HG02759 (cell line): ENCODE measurements at regions not wholly inside any gene's neighbourhood (a gene's known extent, or its start where the extent isn't known, plus 50 kb on each side); places are given as distances from the start of the nearest gene placed in this dataset.
"Not testable (repeated sequence)": the region's sequence is repeated elsewhere in the genome, so short reads cannot be mapped to it uniquely, and the experiment has no call there.

Experiments used
- ATAC-seq: cut with Tn5 transposase; IDR thresholded peaks from one replicate; pipeline ENCODE4 v1.9.1; 2021; ENCODE audit warnings: mild to moderate bottlenecking, moderate library complexity; ENCODE audit not compliant: unreplicated experiment

DNA sequence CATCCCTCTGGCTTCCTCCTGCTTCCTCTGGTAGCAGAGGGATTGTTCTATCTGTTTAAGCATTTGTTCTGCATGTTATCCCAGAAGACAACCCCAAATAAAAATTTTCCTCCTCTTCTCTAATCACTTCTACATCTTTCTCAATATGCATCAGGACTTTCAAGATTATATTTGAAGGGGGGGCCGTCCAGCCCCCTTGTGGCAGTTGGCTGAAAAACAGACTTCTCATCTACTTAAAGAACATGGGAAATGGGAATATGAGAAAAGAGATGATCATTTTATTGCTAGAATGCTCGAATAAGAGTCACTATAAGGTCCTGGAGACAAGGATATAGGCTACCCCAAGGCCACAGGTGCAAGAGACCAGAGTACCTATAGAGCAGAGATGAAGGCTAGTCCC, 466.0 kb downstream of the REEP3 start:
- no peak for ATAC-seq

DNA sequence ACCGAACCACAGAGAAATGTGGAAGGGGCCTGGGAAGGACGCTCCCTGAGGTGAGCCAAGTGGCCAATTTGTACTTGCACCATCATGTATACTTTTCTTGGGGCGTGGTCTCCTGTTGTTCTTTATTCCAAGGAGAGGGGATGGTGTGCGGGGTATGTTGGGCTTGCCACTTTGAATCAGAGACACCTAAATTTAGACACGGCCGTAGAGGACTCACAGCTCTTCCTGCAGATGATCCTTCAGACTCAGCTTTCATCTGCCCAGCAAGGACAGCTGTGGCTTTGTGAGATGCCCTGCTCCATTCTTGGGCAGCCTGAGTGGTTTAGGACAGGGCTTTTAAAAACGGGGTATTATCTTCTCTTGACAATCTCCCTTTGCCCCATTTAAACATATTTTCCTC, 473.2 kb downstream of the REEP3 start:
- no peak for ATAC-seq

DNA sequence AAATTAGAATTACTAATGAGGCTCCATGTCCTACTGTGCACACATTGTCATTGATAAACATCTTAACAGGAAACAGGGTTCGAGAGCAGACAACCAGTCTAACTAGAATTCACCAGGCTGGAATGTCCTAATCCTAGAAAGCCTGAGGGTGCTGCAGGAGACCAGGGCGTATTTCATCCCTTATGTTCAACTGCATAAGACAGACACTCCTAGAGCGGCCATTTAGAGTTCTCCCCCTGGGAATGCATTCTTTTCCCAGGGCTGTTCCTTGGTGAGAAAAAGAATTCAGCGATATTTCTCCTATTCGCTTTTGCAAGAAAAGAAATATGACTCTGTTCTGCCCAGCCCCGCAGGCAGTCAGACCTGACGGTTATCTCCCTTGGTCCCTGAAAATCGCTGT, 486.0 kb downstream of the REEP3 start:
- ATAC-seq: no peak

DNA sequence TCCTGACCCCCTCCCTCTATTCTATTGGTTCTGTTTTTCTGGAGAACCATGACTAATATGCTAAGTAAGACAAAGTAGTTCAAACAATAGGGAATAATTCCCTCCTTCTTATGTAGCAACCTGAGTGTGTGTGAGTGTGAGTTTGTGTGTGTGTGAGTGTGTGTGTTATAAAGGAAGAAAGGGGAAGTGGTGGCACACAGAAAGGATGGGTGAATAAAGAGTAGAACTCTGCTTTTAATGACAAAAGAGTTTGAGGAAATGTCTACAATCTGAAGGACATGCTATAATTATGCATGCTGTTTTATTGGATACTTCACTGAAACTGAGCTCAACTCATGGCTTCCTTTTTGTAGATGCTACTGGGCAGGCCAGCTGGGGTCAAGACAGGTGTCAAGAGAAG, 489.5 kb downstream of the REEP3 start:
- no peak for ATAC-seq

DNA sequence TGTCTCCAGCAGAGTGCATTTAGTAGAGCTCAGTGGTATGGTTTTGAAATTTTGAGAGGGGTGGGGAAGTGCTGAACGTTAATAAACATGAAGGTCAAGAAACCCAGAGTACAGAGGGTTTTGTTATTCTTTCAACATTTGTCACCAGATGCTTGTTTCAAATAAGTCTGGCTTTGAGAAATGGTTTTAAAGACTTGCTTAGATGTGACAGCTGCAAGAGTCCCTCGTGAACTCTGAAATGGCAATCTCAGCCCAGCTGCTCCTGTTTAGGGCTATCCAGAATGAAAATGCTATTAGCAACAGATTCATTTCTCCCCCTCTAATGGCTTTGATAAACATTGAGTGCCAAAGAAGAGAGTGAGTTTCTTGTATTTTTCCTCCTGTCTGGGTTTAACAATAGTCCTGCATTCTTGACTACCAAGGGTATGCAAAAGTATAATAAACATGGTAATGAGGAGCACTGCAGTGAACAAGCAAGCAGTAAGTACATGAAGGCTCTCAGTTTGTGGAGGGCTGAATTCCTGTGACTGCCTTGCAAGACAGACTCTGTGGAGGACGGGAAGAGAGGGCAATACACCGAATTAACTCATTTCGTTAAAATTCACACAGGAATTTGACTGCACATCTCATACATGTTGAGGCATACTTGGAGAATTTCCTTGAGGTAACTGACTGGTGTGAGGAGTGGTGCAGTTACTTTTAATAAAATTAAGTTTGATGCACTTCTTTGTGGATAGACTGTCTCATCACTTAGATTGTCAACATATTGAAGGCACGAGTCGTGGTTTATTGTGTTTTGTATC, 490.9 kb downstream of the REEP3 start:
- ATAC-seq: no peak

DNA sequence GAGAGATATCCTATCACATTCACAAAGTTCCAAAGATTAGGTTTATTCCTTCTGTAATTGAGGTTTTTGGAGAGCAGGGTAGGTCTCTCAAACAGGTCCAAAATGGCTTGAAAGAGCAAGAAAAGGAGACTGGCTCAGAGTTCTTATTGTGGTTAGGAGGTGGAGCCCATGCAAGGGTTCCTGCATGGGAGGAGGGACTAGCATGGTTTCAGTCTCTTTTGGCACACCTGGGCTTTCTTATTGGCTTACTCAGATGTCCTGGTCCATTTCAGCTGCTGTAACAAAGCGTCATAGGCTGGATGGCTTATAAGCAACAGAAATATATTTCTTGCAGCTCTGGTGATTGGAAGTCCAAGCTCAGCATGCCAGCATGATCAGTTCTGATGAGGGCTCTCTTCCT, 493.1 kb downstream of the REEP3 start:
- ATAC-seq: no peak

DNA sequence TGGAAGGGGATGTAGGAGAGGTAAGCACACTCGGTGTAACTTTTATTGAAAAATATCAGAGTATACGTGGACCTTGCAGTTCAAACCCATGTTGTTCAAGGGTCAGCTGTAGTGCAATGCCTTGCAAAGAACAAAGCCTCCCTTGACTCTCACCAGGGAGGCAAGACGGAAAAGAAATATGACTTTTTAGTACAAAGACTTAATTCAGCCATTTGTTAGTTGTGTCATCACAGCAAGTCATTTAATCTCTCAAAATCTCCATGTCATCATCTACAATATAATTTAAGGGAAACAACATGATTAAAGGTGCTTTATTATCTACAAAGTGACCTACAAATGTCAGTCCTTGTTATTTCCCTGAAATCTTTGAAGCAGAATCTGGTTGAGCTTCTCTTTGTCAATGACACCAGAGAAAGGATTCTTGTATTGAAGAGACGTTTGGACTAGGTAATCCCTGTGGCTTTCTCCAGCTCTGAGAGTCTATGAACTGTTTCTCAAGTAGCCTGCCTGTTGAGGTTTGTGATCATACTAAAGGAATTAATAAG, 502.8 kb downstream of the REEP3 start:
- ATAC-seq: no peak

DNA sequence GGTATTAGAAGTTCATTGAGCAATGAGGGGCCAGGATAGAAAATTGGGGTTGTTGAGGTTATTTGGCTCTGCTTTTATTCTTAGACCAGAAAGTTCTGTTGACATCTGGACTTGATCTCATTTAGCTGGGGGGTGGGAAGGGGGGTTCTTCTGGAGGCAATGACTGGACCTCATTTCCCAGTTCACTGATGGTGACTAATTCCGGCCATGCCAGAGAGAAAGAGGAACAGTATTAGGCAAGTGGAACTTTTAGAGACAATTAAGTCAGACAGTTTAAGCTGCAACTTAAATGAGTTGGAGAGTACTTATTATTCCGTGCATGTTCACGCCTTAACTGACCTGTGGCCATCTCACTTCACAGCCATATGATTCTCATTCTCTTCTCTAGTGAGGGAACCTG, 512.5 kb downstream of the REEP3 start:
- ATAC-seq: no peak

DNA sequence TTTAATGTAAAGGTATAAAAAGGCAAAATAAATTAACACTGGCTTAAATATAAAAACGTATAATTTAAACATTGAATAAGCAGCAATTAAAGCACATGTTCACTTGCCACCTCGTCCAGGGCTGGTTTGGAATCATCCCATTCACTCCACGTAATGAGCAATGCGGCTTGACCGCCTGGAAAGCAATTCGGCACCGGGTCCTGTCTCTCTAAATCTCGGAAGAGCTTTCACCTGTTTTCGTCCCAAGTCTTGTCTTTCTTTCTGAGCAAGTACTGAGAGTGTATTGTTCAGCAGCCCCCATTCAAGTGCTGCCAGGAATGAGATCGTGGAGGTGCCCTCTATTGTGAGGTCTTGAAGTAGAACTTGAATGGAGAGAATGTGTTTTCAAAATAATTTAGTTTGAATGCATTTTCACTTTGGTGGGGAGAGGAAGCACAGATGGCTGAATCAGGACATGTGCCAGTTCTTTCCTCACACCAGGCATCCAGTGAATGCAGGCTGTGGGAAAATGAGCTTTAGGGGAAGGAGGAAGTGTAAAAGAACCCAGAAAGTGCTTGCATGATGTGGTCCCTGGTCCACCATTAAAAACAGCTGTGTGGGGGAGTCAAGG, 515.2 kb downstream of the REEP3 start:
- ATAC-seq: no peak

DNA sequence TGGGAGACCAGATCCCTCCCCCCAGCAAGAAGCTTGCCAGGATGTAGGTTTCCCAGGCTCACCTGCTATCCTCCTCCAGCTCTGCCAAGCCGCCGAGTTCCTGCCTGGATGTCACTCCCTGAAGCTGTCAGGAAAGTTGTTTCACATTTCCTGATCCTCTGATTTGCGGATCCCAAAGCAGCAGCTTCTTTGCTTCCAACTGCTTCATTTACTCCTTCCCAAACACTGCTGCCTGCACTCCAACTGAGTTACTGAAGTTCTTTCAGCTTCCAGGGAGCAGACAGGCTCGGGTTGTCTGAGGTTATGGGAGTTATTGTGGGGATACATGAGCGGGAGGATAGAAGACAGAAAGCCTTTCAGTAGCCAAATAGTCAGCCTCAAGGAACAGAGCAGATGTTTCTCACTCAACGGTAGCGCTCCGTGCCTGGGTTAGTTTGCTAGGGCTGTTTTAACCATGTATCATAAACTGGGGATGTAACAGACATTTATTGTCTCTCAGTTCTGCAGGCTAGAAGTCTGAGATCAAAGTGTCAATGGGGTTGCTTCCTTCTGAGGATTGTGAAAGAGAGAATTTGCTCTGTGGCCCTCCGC, 516.0 kb downstream of the REEP3 start:
- no peak for ATAC-seq

DNA sequence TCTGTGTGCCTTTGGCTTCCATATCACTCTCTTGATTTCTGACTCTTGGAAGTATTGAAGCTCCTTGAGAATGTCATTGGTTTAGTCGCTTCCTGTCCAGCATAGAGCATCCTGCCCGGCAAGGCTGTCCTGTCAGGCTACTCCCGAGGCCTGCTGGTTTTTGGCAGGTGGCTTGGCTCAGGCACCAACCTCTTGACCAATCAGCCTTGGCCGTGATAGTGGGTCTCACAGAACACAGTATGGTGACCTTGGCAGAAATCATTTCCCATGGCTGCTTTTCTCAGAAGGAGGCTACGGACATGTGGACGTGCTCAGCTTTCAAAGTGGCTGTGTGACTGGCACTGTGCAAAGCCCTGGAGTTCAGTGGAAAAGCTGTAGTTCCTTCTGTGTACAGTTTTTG, 516.9 kb downstream of the REEP3 start:
- no peak for ATAC-seq

DNA sequence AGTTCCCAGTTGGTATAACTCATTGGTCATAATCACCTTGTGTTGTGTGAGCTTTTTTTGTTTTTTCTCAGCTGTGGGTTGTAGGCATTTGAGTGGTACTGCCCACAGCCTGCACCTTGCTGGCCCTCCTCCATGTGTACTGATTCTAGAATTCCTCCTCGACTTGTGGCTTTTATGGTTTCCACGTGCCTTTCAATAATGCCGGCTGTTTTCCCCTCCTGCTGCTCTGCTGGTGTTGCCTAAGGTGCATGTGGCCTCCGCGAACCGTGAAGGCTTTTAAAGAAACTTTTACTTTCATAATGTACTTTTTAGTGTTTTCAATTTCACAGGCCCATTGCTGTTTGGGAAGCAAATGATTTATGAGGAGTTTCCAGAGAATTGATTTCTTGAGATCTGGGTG, 518.0 kb downstream of the REEP3 start:
- no peak for ATAC-seq

DNA sequence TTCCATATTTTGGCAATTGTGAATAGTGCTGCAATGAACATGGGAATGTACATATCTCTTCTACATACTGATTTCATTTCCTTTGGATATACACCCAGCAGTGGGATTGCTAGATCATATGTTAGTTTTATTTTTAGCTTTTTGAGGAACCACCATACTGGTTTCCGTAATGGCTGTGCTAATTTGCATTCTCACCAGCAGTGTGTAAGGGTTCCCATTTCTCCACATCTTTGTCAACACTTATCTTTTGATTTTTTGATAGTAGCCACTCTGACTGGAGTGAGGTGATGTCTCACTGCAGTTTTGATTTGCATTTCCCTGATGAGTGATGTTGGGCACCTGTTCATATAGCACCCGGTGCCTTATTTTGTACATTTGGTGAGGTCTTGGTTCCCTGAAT, 519.6 kb downstream of the REEP3 start:
- peak; percentile 13 for ATAC-seq

DNA sequence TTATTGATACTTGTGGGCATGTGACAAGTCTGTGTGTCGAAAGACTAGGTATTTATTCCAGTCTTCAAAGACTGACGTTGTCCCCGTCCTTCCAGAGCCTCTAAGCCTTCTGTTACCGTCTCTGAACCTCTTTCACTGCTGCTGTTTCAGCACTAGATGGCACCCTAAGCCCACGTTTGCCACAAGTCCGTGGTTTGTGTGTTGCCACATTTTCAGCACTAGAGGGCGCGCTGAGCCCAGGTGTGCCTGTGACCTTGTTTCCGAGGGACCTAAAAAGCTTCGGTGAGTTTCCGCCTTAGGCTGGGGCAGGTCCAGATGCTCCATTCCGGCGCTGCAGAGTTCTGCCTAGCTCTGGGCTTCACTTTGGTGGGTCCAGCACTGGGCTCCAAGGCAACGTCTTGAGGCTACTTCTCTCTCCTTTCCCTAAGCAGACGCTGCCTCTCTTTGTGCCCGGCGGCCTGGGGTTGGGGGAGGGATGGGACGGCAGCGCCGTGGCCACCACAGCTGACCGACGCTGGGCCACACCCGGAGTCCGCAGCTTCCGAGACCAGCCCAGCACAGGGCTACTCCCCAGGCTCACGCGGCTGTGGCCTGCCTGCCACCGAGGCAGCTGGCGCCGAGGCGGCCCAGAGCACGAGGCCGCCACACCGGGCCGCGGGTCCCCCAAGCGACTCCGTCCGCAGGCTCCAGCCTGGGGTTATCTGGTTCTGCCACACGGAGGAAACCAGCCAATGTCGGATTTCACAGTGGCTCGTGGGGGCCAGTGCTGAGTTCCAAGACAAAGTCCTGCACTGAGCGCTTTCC, 520.2 kb downstream of the REEP3 start:
- ATAC-seq: peak; percentile 93

DNA sequence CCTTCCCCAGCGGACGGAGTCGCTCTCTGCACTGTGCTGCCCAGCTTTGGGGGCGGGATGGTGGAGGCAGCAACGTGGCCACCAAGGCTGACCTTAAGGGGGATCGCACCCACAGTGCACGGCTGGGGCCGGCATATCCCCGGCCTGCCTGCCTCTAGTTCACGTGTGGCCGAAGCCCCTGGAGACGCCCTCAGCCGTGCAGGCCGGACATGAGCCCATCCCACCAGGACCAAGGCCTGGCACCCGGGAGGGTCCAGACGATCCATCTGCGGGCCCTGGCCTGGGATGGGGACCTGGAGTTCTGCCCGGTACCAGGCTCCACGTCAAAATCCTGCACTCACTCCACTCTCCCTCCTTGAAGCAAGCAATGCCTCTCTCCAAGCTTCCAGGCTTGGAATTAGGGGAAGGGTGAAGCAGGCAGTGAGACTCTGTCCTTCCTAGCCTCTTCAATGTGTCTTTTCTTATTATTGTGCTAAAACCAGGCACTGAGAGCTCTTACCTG, 520.8 kb downstream of the REEP3 start:
- no peak for ATAC-seq

DNA sequence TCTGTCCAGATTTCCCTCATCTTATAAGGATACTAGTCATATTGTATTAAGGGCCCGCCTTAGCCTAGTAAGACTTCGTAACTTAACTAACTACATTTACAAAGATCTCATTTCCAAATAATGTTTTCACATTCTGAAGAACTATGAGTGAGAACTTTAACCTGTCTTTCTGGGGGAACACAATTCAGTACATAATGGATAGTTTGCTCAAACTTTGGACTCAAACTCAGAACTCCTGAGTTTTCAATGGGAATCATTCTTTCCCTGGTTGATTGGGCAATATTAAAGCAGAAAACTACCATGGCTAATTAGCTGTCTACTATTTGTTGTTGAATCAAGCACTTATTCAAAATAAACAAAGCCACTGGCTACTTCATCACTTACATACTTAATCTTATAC, 522.9 kb downstream of the REEP3 start:
- ATAC-seq: no peak

DNA sequence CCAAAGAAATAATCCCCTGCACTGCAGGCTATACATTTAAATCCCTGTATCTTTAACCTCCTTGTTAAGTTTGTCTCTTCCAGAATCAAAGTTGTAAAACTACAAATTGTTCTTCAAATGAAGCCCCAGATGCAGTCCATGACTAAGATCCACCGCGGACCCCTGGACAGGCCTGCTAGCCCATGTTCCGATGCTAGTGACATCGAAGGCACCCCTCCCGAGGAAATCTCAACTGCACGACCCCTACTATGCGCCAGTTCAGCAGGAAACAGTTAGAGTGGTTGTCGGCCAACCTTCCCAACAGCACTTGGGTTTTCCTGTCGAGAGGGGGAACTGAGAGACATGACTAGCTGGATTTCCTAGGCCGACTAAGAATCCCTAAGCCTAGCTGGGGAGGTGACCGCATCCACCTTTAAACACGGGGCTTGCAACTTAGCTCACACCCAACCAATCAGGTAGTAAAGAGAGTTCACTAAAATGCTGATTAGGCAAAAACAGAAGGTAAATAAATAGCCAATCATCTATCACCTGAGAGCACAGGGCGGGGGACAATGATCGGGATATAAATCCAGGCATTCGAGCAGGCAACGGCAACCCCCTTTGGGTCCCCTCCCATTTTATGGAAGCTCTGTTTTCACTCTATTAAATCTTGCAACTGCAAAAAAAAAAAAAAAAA, 523.9 kb downstream of the REEP3 start:
- ATAC-seq: not testable (repeated sequence)

DNA sequence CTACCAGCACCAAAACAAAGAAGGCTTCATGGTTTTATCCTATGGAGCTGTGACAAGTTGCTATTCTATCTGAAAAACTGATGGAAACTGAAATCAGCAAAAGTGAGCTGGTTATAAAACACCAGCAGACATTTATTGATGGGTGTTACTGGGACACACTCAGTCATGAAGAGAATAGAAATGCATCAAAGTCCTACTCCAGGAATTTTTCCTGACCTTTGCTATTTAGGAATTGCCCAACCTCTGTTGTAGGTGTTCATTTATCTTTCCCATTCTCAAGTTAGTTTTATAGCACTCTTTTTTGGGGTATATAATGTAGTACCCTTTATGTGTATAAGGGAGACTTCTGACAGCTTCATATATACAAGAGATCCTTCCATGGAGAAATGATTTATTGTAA, 533.2 kb downstream of the REEP3 start:
- no peak for ATAC-seq

DNA sequence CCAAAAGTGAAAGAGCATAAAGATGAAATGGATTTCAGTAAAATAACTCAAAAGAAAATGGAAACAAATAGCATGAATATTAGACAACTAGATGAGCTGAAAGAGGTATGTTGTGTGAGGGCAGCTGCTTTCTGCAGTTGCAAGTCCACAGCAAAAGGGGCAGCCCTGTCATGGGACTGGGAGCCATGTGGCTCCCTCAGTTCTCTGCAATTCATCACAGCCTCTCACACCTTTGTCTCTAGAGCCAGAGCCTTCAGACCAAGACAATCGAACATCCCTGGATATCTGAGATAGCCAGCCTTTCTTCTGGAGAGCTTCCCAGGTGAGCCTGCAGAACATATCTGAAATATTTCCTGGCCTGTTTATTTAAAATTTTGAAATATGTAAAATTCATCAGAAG, 538.7 kb downstream of the REEP3 start:
- ATAC-seq: no peak

DNA sequence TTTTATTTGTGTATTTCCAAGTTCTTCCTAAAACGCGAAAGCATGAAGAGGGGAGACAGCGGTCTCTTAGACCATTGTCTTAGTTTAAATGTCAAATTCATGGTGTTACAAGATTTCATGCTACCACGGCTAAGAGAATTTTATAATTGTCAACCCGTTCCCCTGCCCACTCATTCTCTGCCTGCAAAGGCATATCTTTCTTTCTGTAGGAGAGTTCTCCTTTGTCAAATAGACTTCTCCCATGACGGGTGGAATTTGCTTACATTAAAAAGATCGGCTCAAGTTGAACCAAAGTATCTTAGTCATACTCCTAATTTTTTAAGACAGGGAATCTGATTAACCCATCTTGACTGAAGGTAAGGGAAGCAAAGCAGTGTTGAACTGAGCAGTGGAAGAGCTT, 539.2 kb downstream of the REEP3 start:
- no peak for ATAC-seq

DNA sequence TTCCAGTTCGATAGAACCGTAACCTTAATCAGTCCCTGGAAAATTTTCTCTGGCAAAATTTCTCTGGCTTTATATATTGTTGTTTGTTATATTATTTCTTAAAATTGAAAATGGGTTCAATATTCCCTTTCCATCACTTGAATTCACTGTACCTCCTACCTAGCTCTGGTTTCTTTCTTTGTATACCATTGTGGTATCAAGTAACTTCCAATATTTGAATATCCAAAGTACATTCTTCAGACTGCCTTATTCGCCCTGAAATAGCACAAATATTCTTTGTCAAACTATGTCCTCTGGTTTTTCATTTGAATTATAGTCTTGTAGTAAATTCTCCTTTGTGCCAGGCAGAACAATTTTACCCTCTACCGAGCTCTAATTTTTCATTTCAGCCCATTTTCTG, 541.6 kb downstream of the REEP3 start:
- ATAC-seq: no peak
